Keratinocyte (primary cell): ENCODE measurements at regions not wholly inside any gene's neighbourhood (a gene's known extent, or its start where the extent isn't known, plus 50 kb on each side); places are given as distances from the start of the nearest gene placed in this dataset.

Source experiments
- EZH2 ChIP-seq: IDR thresholded peaks from one replicate; pipeline ENCODE4 v1.6.1; 2012; ENCODE audit warnings: inconsistent platforms, mild to moderate bottlenecking, low read length, moderate library complexity
- TF ChIP-seq, protein P1 (sequence below), 3 experiments: IDR thresholded peaks in 1 of 3; conservative IDR thresholded peaks in 1 of 3; optimal IDR thresholded peaks in 1 of 3; 2 replicates in 2 of 3; 3 replicates in 1 of 3; pipeline versions ENCODE3 to v1.5.1; 2011; ENCODE audit warnings: low read length in 3 of 3, mild to moderate bottlenecking in 3 of 3, moderate library complexity in 2 of 3, control low read depth in 1 of 3, inconsistent platforms in 1 of 3; ENCODE audit not compliant: insufficient read depth in 2 of 3; ENCODE audit errors: extremely low read depth in 1 of 3

DNA sequence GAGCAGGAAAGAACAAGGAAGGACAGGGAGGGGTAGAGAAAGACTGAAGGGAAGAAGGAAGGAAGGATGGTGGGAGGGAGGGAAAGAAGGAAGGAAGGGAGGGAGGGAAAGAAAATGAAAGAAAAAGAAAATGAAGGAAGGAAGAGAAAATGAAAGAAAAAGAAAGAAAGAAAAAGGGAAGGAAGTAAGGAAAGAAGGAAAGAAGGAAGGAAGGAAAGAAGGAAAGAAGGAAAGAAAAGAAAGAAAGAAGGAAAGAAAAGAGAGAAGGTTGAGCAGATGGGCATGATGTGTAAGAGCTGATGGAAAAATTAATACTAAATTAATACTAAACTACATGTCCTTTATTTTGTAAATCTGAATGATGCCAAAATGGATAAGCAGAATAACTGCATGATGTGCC, 418.3 kb upstream of the CDIN1 start:
- TF ChIP-seq, protein P1, sequence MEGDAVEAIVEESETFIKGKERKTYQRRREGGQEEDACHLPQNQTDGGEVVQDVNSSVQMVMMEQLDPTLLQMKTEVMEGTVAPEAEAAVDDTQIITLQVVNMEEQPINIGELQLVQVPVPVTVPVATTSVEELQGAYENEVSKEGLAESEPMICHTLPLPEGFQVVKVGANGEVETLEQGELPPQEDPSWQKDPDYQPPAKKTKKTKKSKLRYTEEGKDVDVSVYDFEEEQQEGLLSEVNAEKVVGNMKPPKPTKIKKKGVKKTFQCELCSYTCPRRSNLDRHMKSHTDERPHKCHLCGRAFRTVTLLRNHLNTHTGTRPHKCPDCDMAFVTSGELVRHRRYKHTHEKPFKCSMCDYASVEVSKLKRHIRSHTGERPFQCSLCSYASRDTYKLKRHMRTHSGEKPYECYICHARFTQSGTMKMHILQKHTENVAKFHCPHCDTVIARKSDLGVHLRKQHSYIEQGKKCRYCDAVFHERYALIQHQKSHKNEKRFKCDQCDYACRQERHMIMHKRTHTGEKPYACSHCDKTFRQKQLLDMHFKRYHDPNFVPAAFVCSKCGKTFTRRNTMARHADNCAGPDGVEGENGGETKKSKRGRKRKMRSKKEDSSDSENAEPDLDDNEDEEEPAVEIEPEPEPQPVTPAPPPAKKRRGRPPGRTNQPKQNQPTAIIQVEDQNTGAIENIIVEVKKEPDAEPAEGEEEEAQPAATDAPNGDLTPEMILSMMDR (optimal IDR thresholded peaks at IDR 0.05 in 1 of 3, IDR thresholded peaks at IDR 0.05 in 1 of 3, conservative IDR thresholded peaks at IDR 0.05 in 1 of 3; ENCODE audit: extremely low read depth in 1 of 3, insufficient read depth in 2 of 3, low read length in 3 of 3) = no peak
- TF ChIP-seq EZH2 = no peak
